NCI-H2196 (cell line): ENCODE measurements at regions not wholly inside any gene's neighbourhood (a gene's known extent, or its start where the extent isn't known, plus 50 kb on each side); places are given as distances from the start of the nearest gene placed in this dataset.

Experiments used
- DNase-seq: peaks from one replicate; lab custom pipeline; 2025; ENCODE audit not compliant: unreplicated experiment; lab: John Stamatoyannopoulos, UW

DNA sequence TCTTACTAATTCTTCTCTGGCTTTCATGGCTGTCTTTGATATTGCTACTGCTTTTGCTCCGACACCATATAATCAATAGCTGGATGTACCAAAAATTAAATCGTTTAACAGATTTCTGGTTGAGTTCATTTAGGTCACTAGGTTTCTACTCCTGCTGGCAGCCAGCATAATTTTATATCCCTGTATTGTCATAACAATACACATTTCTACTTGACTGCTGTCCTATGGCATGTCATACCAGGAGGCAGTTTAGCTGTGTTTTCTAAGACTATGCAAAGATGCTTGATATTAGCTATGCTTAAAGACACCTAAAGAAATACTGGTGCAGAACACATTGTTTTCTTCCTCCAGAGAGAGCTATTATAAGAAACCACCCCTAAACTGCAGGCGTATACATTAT is 337.2 kb upstream of the CDH6 start:
- no peak for DNase-seq

DNA sequence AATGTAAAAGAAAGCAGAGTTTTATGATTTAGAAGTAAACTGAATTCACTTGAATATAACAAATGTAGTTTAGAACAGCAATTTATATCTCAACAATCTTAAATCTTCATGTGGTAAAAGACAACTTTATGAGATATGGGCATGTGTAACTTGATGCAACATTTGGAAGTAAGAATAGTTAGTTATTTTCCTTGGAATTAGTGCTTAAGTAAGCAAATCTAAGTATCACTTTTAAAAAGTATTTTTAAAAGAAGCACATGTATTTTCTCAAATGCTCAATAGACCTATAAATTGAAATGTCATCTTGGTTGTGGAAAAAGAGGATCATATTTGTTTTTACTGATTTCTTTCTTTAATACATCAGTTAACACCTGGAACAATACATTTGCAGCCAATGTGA is 340.3 kb upstream of the CDH6 start:
- DNase-seq: no peak

DNA sequence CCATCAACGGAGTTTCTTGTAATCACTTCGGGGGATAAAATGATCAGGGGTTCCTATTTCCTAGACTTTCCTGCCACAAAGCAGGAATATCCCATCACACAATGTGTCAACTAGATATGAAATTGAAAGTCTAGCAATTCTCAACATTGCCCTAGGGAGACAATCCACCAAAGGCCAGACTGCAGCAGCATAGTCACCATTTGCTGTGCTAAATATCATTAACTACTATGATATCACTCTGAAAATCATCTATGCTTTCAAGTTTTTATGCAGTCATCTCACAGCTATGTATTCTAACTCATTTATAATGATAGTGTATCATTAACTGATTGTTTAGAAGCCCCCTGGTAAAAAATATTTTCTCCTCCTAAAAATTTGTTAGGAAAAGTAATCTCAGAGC is 342.6 kb upstream of the CDH6 start:
- DNase-seq: no peak

DNA sequence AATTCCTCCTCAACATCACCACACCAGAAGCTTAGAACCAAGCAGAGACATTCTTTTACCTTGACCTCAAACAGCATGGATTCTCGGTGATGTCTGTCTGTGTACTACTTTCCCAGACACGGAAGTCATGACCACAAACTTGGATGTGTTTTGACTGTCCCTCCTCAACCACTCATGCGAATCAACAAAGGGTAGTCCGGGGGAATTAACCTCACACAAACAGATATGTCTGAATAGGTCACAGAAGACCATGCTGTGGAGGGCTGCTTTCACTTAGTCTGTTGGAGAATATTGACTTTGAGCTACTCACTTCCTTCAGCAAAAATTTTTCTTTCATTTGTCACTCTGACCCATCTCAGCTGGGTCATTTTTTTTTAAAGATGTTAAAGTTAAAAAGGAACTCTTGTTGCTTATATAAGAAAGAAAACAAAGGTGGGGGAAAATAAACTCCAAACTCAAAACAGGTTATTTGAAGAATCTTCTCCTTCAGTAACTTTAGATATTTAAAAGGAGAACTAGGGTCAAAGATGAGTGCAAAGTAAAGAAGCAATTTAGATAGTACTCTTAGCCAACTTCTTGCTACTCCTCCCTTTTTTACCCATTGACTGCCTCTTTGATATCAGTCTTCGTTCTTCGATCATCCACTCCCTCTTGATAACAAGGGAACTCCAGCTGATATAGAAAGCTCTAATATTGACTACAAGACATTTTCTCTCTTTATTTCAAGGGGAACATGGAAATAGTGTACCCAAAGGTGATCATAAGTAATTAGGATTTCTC is 343.4 kb upstream of the CDH6 start:
- no peak for DNase-seq

DNA sequence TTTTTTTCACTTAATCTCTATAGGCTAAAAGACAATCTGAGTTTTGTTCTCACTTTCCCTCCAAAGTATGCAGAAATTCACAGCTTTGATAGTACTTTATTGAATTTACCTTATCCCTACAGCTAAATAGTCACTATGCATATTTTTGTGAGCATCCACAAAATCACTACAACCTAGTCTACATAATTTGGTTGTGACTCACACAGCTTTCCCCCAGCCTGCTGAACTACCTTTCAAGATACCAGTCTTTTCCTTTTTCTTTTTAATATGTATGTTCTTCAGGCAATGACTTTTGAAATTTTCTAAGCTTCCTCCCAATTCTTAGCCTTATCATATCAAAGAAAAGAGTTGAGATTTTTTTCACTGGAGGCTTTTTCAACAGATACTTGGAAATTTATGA is 347.3 kb upstream of the CDH6 start:
- no peak for DNase-seq

- DNase-seq: no peak
These were observed 348.3 kb upstream of the CDH6 start for GRCh38 chr5:30845194-30845593.

GRCh38 chr5:30843541-30843940 is 349.9 kb upstream of the CDH6 start:
- no peak for DNase-seq

DNA sequence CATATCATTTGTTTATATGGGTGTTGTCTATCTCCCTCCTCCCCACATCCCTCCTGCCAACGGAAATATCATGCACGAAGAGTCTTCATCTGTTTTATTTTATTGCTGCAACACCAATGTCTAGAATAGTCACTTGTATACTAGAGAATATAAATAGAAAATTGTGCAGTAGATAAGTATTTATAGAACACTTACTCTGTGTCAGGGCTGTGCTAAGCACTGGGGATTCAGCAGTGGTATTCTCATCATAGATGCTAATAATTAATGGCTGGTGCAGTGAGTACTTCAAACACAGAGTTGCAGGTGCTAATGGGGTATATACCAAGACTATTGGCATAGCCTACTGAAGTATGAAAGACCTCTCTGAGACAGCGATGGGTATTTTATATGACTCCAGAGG is 353.5 kb upstream of the CDH6 start:
- DNase-seq: no peak

DNA sequence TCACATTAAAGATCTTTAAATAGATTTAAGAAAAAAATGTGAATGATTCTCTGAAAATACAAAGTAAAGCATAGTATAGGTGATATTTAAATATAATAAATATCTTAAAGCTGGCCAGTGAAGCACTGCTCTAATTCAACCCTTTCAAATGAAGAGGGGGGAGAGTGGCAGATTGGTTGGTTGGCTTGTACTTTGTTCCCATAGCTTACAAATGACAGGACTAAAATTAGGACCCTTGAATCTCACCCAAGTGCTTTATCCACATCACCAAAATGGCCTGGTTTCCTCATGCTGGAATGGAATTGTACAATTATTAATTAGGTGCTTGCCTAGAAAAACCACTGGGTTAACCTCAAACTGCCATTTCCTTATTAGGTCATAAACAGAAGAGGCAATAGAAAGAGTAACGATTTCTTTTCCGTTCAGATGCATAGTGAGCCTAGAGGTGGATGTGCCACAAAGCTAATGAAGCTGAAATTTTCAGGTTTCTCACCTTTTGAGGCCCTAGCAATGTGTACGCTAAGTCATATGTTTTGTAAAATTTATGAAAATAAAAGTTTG is 354.5 kb upstream of the CDH6 start:
- DNase-seq: no peak

DNA sequence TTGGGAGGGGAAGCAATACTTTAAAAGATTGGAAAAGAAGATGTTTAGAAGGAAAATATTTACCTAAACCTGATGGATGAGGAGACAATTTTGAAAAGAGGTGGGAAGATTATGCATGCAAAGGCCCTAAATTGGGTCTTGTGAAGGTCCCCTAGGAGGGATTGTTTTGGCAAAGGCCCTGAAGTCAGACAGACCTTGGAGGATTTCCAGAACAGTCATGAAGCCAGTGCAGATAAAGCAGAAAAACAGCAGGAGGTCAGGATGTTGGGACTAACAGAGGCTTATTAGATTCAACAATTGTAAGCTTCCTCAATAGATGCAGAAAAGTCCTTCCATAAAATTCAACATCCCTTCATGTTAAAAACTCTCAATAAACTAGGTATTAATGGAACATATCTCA is 361.0 kb upstream of the CDH6 start:
- no peak for DNase-seq

- no peak for DNase-seq
These were observed 361.9 kb upstream of the CDH6 start for GRCh38 chr5:30831605-30832004.

DNA sequence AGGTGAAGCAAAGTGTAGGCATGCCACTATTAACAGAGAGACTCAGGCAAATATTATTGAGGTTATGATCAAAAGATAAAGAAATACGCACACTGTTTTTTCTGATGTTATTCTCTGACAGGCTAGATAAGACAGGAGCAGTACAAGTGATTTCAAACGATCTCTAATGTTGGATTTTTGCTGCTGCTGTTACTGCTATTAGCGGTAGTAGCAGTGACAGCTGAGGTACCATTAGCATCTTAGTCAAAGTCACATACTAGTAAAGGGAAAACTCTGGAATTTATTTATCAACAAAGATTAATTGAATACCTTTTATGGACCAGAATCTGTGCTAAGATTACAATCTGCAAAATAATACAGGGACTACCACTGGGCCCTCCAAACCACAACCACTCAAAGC is 362.4 kb upstream of the CDH6 start:
- no peak for DNase-seq

GRCh38 chr5:30811298-30811697 is 382.2 kb upstream of the CDH6 start:
- no peak for DNase-seq

DNA sequence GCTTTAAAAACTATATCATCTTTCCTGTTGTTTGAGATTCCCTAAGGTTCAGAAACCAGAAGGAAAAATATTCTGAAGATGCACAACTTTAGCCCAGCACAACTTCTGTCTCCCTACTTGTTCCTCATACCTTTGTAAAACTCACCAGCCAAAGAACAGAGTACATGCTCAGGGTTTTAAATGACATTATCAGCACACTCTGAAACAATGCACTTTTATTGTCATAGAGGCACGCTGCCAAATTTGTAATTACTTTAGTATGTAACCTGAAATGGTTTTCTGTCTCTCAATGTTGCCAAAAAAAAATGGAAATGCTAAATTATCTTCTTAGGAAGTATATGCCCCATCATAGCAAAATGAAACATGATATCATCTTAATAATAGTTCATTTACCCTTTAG is 383.6 kb upstream of the CDH6 start:
- no peak for DNase-seq

- no peak for DNase-seq
These were observed 384.5 kb upstream of the CDH6 start for GRCh38 chr5:30808996-30809395.

GRCh38 chr5:30804739-30805505 is 388.6 kb upstream of the CDH6 start:
- DNase-seq: no peak

DNA sequence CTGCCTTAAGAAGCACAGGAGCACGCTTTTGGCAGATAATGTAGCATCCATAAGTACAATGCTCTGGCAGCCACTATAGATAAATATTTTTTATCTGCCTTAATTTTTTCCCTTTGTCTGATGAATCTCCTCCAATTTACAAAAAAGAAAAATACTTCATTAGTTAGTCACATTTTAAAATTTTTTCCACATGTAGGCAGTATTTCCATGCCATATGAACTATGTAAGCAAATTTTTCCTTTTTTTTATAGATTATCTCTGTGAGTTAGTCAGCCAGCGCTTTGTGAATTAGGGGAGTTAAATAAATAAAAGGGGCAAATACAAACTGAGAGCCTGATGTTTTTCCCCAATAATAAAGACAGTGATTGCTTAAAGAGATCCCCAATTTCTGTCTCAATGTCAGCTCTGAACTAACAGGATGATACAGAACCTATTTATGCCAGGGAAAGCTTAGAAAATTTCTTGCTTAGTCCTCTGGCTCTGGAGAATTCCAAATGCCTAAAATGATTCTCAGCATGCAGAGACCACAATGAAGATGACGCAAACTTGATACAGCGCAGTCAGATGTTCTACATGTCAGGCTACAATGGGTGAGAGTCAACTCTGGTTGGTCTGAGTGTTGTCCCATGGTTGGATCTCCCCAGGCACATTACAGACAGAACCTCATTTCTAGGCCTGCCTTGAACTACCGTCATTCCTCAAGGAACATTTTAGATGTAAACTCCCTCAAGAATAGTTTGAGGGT is 390.4 kb upstream of the CDH6 start:
- DNase-seq: no peak

- no peak for DNase-seq
These were observed 411.8 kb upstream of the CDH6 start for GRCh38 chr5:30781643-30782042.

DNA sequence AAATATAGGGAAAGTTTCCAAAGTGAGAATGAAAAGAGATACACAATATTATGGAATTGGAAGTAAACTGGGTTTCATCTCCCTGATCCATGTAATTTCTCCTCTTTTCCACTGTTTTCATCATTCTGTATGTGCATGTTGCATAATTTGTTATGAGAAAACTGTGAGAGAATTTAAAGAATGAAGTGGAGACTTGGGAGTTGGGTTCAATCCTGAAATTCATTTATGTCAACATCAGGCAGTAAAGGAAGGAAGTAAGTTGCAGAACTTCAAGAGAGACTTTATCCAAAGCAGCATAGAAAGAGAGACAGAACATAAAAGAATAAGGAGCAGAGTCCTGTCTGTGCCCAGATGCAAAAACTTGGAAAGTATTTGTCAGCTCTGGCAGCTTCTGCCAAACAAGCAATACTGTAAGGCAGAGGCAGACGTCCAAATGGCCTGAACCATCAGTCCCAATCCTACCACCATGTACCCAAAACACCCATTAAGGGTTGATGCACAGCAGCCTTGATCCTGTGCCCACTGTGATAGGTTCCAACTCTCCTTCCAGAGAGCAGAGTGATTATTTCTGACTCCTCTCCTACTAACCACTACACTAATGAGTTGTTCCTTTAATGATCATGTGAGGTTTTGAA is 425.3 kb upstream of the CDH6 start:
- DNase-seq: no peak

GRCh38 chr5:30765706-30766105 is 427.8 kb upstream of the CDH6 start:
- no peak for DNase-seq

DNA sequence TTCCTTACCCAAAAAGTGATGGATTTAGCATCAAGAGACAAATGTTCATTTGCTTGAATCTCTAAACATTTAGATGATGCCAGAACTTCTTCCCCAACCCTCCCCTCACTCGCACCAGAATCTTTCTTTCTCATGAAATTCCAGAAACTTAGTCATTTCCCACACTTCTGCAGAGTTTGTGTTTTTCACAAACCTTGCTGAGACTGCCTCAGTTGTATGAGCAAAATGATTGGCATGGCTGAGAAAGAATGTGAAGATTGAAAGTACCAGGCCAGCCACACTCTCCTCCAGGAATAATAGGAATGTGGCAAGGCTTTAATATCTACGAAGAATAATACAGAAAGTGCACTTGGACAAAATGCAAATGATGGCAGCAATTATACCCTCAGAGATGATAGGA is 428.3 kb upstream of the CDH6 start:
- no peak for DNase-seq
